ENCODE measurements at regions not wholly inside any gene's neighbourhood (a gene's known extent, or its start where the extent isn't known, plus 50 kb on each side); places are given as distances from the start of the nearest gene placed in this dataset.
"Not testable (repeated sequence)": the region's sequence is repeated elsewhere in the genome, so short reads cannot be mapped to it uniquely, and the experiment has no call there.

- not testable (repeated sequence) for H3K4me2 ChIP-seq (ENCODE audit: low read length); H3K9me3 ChIP-seq (replicated peaks; ENCODE audit: low read length); H3K27me3 ChIP-seq (ENCODE audit: control insufficient read depth, insufficient read depth, low read length)
Measured at GRCh38 chr17:52597452-52598215, 439.1 kb upstream of the CA10 start.

GRCh38 chr17:52594516-52594915 is 436.0 kb upstream of the CA10 start:
- Histone ChIP-seq H3K27me3 (ENCODE audit: control insufficient read depth, insufficient read depth, low read length) (no peaks in the 10 kb centered on the region), H3K4me3 (ENCODE audit: low read length) (no peak overlapping the region), H3K9me3 (replicated peaks; ENCODE audit: low read length) (peaks cover 9% of the 10 kb centered on the region), H3K36me3 (ENCODE audit: insufficient read depth, low read length) (no peaks in the 10 kb centered on the region), H3K4me2 (ENCODE audit: low read length) (no peak overlapping the region), H3K9ac (ENCODE audit: low read depth, low read length) (no peak overlapping the region), H3K4me1 (ENCODE audit: control insufficient read depth, insufficient read depth, low read length) (no peaks in the 10 kb centered on the region)

More at GRCh38 chr17:52597452-52598215, 439.1 kb upstream of the CA10 start:
- H3K4me3 ChIP-seq (ENCODE audit: low read length); H3K36me3 ChIP-seq (ENCODE audit: insufficient read depth, low read length); H3K9ac ChIP-seq (ENCODE audit: low read depth, low read length); H3K4me1 ChIP-seq (ENCODE audit: control insufficient read depth, insufficient read depth, low read length): not testable (repeated sequence)

GRCh38 chr17:52546990-52547389 is 388.5 kb upstream of the CA10 start:
- Histone ChIP-seq H3K9me3 (replicated peaks; ENCODE audit: low read length) (peaks cover 3% of the 10 kb centered on the region), H3K4me2 (ENCODE audit: low read length) (no peak overlapping the region), H3K9ac (ENCODE audit: low read depth, low read length) (no peak overlapping the region), H3K4me3 (ENCODE audit: low read length) (no peak overlapping the region), H3K4me1 (ENCODE audit: control insufficient read depth, insufficient read depth, low read length) (no peaks in the 10 kb centered on the region), H3K27me3 (ENCODE audit: control insufficient read depth, insufficient read depth, low read length) (no peaks in the 10 kb centered on the region), H3K36me3 (ENCODE audit: insufficient read depth, low read length) (no peaks in the 10 kb centered on the region)

GRCh38 chr17:52546493-52546892 is 388.0 kb upstream of the CA10 start:
- Histone ChIP-seq H3K27me3 (ENCODE audit: control insufficient read depth, insufficient read depth, low read length) (no peaks in the 10 kb centered on the region), H3K36me3 (ENCODE audit: insufficient read depth, low read length) (no peaks in the 10 kb centered on the region), H3K9ac (ENCODE audit: low read depth, low read length) (no peak overlapping the region), H3K4me3 (ENCODE audit: low read length) (no peak overlapping the region), H3K4me1 (ENCODE audit: control insufficient read depth, insufficient read depth, low read length) (no peaks in the 10 kb centered on the region), H3K9me3 (replicated peaks; ENCODE audit: low read length) (peaks cover 3% of the 10 kb centered on the region), H3K4me2 (ENCODE audit: low read length) (no peak overlapping the region)

GRCh38 chr17:52537421-52537820 is 378.9 kb upstream of the CA10 start:
- Histone ChIP-seq H3K36me3 (ENCODE audit: insufficient read depth, low read length) (no peaks in the 10 kb centered on the region), H3K4me1 (ENCODE audit: control insufficient read depth, insufficient read depth, low read length) (no peaks in the 10 kb centered on the region), H3K27me3 (ENCODE audit: control insufficient read depth, insufficient read depth, low read length) (no peaks in the 10 kb centered on the region), H3K9ac (ENCODE audit: low read depth, low read length) (no peak overlapping the region), H3K4me3 (ENCODE audit: low read length) (no peak overlapping the region), H3K4me2 (ENCODE audit: low read length) (no peak overlapping the region), H3K9me3 (replicated peaks; ENCODE audit: low read length) (peaks cover 4% of the 10 kb centered on the region)

GRCh38 chr17:52536489-52536888 is 378.0 kb upstream of the CA10 start:
- peaks cover 4% of the 10 kb centered on the region for H3K9me3 ChIP-seq (replicated peaks; ENCODE audit: low read length)
- no peak overlapping the region for H3K9ac ChIP-seq (ENCODE audit: low read depth, low read length)

GRCh38 chr17:52532373-52532772 is 373.9 kb upstream of the CA10 start:
- Histone ChIP-seq H3K4me1 (ENCODE audit: control insufficient read depth, insufficient read depth, low read length) (no peaks in the 10 kb centered on the region), H3K9ac (ENCODE audit: low read depth, low read length) (no peak overlapping the region), H3K27me3 (ENCODE audit: control insufficient read depth, insufficient read depth, low read length) (no peaks in the 10 kb centered on the region), H3K36me3 (ENCODE audit: insufficient read depth, low read length) (no peaks in the 10 kb centered on the region), H3K9me3 (replicated peaks; ENCODE audit: low read length) (peaks cover 4% of the 10 kb centered on the region), H3K4me3 (ENCODE audit: low read length) (no peak overlapping the region), H3K4me2 (ENCODE audit: low read length) (no peak overlapping the region)

More at GRCh38 chr17:52536489-52536888, 378.0 kb upstream of the CA10 start:
- Histone ChIP-seq H3K4me3 (ENCODE audit: low read length) (no peak overlapping the region), H3K4me1 (ENCODE audit: control insufficient read depth, insufficient read depth, low read length) (no peaks in the 10 kb centered on the region), H3K4me2 (ENCODE audit: low read length) (no peak overlapping the region), H3K36me3 (ENCODE audit: insufficient read depth, low read length) (no peaks in the 10 kb centered on the region), H3K27me3 (ENCODE audit: control insufficient read depth, insufficient read depth, low read length) (no peaks in the 10 kb centered on the region)

GRCh38 chr17:52524096-52524637 is 365.7 kb upstream of the CA10 start:
- H3K27me3 ChIP-seq (ENCODE audit: control insufficient read depth, insufficient read depth, low read length): no peaks in the 10 kb centered on the region
- H3K36me3 ChIP-seq (ENCODE audit: insufficient read depth, low read length): no peaks in the 10 kb centered on the region
- no peak overlapping the region for H3K4me2 ChIP-seq (ENCODE audit: low read length)
- H3K4me1 ChIP-seq (ENCODE audit: control insufficient read depth, insufficient read depth, low read length): no peaks in the 10 kb centered on the region
- H3K9ac ChIP-seq (ENCODE audit: low read depth, low read length): no peak overlapping the region
- H3K4me3 ChIP-seq (ENCODE audit: low read length): no peak overlapping the region
- H3K9me3 ChIP-seq (replicated peaks; ENCODE audit: low read length): no peaks in the 10 kb centered on the region

GRCh38 chr17:52517176-52517575 is 358.7 kb upstream of the CA10 start:
- H3K4me2 ChIP-seq (ENCODE audit: low read length): no peak overlapping the region

GRCh38 chr17:52515927-52516326 is 357.4 kb upstream of the CA10 start:
- Histone ChIP-seq H3K9me3 (replicated peaks; ENCODE audit: low read length) (peaks cover 4% of the 10 kb centered on the region), H3K4me1 (ENCODE audit: control insufficient read depth, insufficient read depth, low read length) (no peaks in the 10 kb centered on the region), H3K4me3 (ENCODE audit: low read length) (no peak overlapping the region), H3K27me3 (ENCODE audit: control insufficient read depth, insufficient read depth, low read length) (no peaks in the 10 kb centered on the region), H3K9ac (ENCODE audit: low read depth, low read length) (no peak overlapping the region), H3K36me3 (ENCODE audit: insufficient read depth, low read length) (no peaks in the 10 kb centered on the region), H3K4me2 (ENCODE audit: low read length) (no peak overlapping the region)

More at GRCh38 chr17:52517176-52517575, 358.7 kb upstream of the CA10 start:
- Histone ChIP-seq H3K9ac (ENCODE audit: low read depth, low read length) (no peak overlapping the region), H3K4me1 (ENCODE audit: control insufficient read depth, insufficient read depth, low read length) (no peaks in the 10 kb centered on the region), H3K27me3 (ENCODE audit: control insufficient read depth, insufficient read depth, low read length) (no peaks in the 10 kb centered on the region), H3K4me3 (ENCODE audit: low read length) (no peak overlapping the region), H3K36me3 (ENCODE audit: insufficient read depth, low read length) (no peaks in the 10 kb centered on the region), H3K9me3 (replicated peaks; ENCODE audit: low read length) (peaks cover under 1% of the 10 kb centered on the region)

GRCh38 chr17:52505601-52506000 is 347.1 kb upstream of the CA10 start:
- Histone ChIP-seq H3K4me2 (ENCODE audit: low read length) (no peak overlapping the region), H3K9ac (ENCODE audit: low read depth, low read length) (no peak overlapping the region), H3K27me3 (ENCODE audit: control insufficient read depth, insufficient read depth, low read length) (no peaks in the 10 kb centered on the region), H3K4me3 (ENCODE audit: low read length) (no peak overlapping the region), H3K9me3 (replicated peaks; ENCODE audit: low read length) (peaks cover 6% of the 10 kb centered on the region), H3K4me1 (ENCODE audit: control insufficient read depth, insufficient read depth, low read length) (no peaks in the 10 kb centered on the region), H3K36me3 (ENCODE audit: insufficient read depth, low read length) (no peaks in the 10 kb centered on the region)

- Histone ChIP-seq H3K4me2 (ENCODE audit: low read length) (no peak overlapping the region), H3K4me3 (ENCODE audit: low read length) (no peak overlapping the region), H3K9me3 (replicated peaks; ENCODE audit: low read length) (peaks cover 6% of the 10 kb centered on the region), H3K36me3 (ENCODE audit: insufficient read depth, low read length) (no peaks in the 10 kb centered on the region), H3K27me3 (ENCODE audit: control insufficient read depth, insufficient read depth, low read length) (no peaks in the 10 kb centered on the region), H3K4me1 (ENCODE audit: control insufficient read depth, insufficient read depth, low read length) (no peaks in the 10 kb centered on the region), H3K9ac (ENCODE audit: low read depth, low read length) (no peak overlapping the region)
Measured at GRCh38 chr17:52504081-52504480, 345.6 kb upstream of the CA10 start.

Data from skeletal muscle satellite cell (primary cell).